ENCODE measurements at regions not wholly inside any gene's neighbourhood (a gene's known extent, or its start where the extent isn't known, plus 50 kb on each side); places are given as distances from the start of the nearest gene placed in this dataset.

- DNase-seq (ENCODE audit: low read depth in 1 of 2, low spot score in 2 of 2) (no peak), FAIRE-seq (no peak)
- Histone ChIP-seq H4K5ac (ENCODE audit: insufficient read length, low read depth, low read length) (no peak overlapping the region), H3K4me1 (replicated peaks in 1 of 4; ENCODE audit: control insufficient read depth in 3 of 4, insufficient read depth in 4 of 4, low read length in 3 of 4) (no peaks in the 10 kb centered on the region), H2BK5ac (ENCODE audit: low read depth, low read length) (no peak overlapping the region), H3K4me3 (ENCODE audit: extremely low read depth in 1 of 4, insufficient read depth in 2 of 4, low read depth in 3 of 4, low read length in 4 of 4) (no peak overlapping the region), H3K27me3 (replicated peaks in 1 of 4; ENCODE audit: control insufficient read depth in 3 of 4, extremely low read depth in 1 of 4, insufficient read depth in 3 of 4, low read length in 3 of 4) (no peaks in the 10 kb centered on the region), H3K27ac (ENCODE audit: low read depth, low read length) (no peak overlapping the region), H2BK12ac (ENCODE audit: low read depth, low read length) (no peak overlapping the region), H2BK15ac (ENCODE audit: low read length) (no peak overlapping the region), H3K79me1 (ENCODE audit: low read depth, low read length) (no peaks in the 10 kb centered on the region), H2AK5ac (ENCODE audit: low read depth, low read length) (no peak overlapping the region), H3K4me2 (ENCODE audit: insufficient read depth in 1 of 2, low read depth in 2 of 2, low read length in 2 of 2) (no peak overlapping the region), H3K23me2 (ENCODE audit: low read depth, low read length) (no peaks in the 10 kb centered on the region), H3K36me3 (ENCODE audit: control insufficient read depth in 2 of 4, insufficient read depth in 4 of 4, low read length in 3 of 4) (no peaks in the 10 kb centered on the region), H3K9ac (replicated peaks in 1 of 4; ENCODE audit: extremely low read depth in 1 of 4, low read depth in 3 of 4, low read length in 3 of 4) (no peak overlapping the region), H4K91ac (replicated peaks; ENCODE audit: insufficient read length, low read length) (no peak overlapping the region), H3K23ac (ENCODE audit: insufficient read length) (no peak overlapping the region), H4K20me1 (replicated peaks in 1 of 2; ENCODE audit: control insufficient read depth in 1 of 2, insufficient read depth in 2 of 2, low read length in 2 of 2) (no peaks in the 10 kb centered on the region), H3K18ac (ENCODE audit: extremely low read depth, low read length) (no peak overlapping the region), H2BK20ac (ENCODE audit: low read length) (no peak overlapping the region), H2AFZ (ENCODE audit: low read length) (no peak overlapping the region), H3K9me3 (ENCODE audit: insufficient read depth in 2 of 2, low read depth in 1 of 2, low read length in 1 of 2) (peaks cover 0 to under 1% of the 10 kb centered on the region in 2 experiments; a peak in 1 of 4 replicates), H2BK120ac (replicated peaks; ENCODE audit: low read depth, low read length) (no peak overlapping the region), H3K14ac (ENCODE audit: insufficient read length) (no peak overlapping the region), H3K4ac (replicated peaks; ENCODE audit: insufficient read length, low read depth, low read length) (no peak overlapping the region), H3K79me2 (ENCODE audit: control insufficient read depth in 1 of 2, insufficient read depth in 2 of 2, low read length in 2 of 2) (no peaks in the 10 kb centered on the region), H3K56ac (replicated peaks; ENCODE audit: insufficient read length, low read depth, low read length) (no peak overlapping the region), H4K8ac (ENCODE audit: extremely low read depth, insufficient read depth, low read length) (no peak overlapping the region)
- ChIA-PET CTCF (ENCODE audit: partially characterized antibody) (interaction anchor here (0.6 to 0.8 kb wide), 3 partner anchors 88 to 148 kb away, joined by 3 to 5 read pairs (median 3); no protein-coding TSS in a partner anchor), POLR2A (ENCODE audit: partially characterized antibody) (no interaction called here)
- TF ChIP-seq TAF1 (IDR thresholded peaks at IDR 0.05; ENCODE audit: low read depth, low read length) (no peak), SRF (IDR thresholded peaks at IDR 0.05; ENCODE audit: low read depth, low read length) (no peak), POU5F1 (IDR thresholded peaks at IDR 0.05; ENCODE audit: low read depth, low read length) (no peak)
Measured at GRCh38 chr5:110165366-110165765, 475.6 kb downstream of the MAN2A1 start.
